Spleen (tissue), 7 donors: ENCODE measurements at regions not wholly inside any gene's neighbourhood (a gene's known extent, or its start where the extent isn't known, plus 50 kb on each side); places are given as distances from the start of the nearest gene placed in this dataset.

Source experiments
- POLR2A ChIP-seq, 3 donors: fragments of 450-650 bp; IDR thresholded peaks; one replicate each; pipeline ENCODE4 v1.5.1; 2017; ENCODE audit warnings: antibody characterized with exemption in 3 of 3, mild to moderate bottlenecking in 1 of 3
- POLR2AphosphoS5 ChIP-seq, 3 donors: sonication (generic); formaldehyde crosslinking; IDR thresholded peaks; one replicate each; pipeline ENCODE4 v1.5.1; 2017; ENCODE audit warnings: antibody characterized with exemption in 3 of 3
- TF ChIP-seq, protein P1 (sequence below), 11 experiments: fragments of 200-600 bp in 7 of 11; fragments of 450-650 bp in 4 of 11; sonication (generic) in 4 of 11; IDR thresholded peaks in 8 of 11; conservative IDR thresholded peaks in 3 of 11; 1 replicate in 7 of 11; 2 replicates in 4 of 11; pipeline versions ENCODE4 v1.4.0 to v1.8.0; 2016 to 2021; ENCODE audit warnings: antibody characterized with exemption in 11 of 11, inconsistent platforms in 4 of 11, mild to moderate bottlenecking in 1 of 11
- donor health status: DM: no; HTN: no; CAD: no; lungs with moderate emphysema.
- donor health status: DM: no; HTN: no; CAD: no.
- donor health status: DM: no; HTN: no; CAD: no.

GRCh38 chr2:18999198-18999597, 359.2 kb downstream of the OSR1 start:
- TF ChIP-seq, protein P1, sequence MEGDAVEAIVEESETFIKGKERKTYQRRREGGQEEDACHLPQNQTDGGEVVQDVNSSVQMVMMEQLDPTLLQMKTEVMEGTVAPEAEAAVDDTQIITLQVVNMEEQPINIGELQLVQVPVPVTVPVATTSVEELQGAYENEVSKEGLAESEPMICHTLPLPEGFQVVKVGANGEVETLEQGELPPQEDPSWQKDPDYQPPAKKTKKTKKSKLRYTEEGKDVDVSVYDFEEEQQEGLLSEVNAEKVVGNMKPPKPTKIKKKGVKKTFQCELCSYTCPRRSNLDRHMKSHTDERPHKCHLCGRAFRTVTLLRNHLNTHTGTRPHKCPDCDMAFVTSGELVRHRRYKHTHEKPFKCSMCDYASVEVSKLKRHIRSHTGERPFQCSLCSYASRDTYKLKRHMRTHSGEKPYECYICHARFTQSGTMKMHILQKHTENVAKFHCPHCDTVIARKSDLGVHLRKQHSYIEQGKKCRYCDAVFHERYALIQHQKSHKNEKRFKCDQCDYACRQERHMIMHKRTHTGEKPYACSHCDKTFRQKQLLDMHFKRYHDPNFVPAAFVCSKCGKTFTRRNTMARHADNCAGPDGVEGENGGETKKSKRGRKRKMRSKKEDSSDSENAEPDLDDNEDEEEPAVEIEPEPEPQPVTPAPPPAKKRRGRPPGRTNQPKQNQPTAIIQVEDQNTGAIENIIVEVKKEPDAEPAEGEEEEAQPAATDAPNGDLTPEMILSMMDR (IDR thresholded peaks at IDR 0.05 in 8 of 11, conservative IDR thresholded peaks at IDR 0.05 in 3 of 11): no peak
- TF ChIP-seq POLR2A (IDR thresholded peaks at IDR 0.05): no peak
- TF ChIP-seq POLR2AphosphoS5 (IDR thresholded peaks at IDR 0.05): no peak
